ENCODE measurements at regions not wholly inside any gene's neighbourhood (a gene's known extent, or its start where the extent isn't known, plus 50 kb on each side); places are given as distances from the start of the nearest gene placed in this dataset.

DNA sequence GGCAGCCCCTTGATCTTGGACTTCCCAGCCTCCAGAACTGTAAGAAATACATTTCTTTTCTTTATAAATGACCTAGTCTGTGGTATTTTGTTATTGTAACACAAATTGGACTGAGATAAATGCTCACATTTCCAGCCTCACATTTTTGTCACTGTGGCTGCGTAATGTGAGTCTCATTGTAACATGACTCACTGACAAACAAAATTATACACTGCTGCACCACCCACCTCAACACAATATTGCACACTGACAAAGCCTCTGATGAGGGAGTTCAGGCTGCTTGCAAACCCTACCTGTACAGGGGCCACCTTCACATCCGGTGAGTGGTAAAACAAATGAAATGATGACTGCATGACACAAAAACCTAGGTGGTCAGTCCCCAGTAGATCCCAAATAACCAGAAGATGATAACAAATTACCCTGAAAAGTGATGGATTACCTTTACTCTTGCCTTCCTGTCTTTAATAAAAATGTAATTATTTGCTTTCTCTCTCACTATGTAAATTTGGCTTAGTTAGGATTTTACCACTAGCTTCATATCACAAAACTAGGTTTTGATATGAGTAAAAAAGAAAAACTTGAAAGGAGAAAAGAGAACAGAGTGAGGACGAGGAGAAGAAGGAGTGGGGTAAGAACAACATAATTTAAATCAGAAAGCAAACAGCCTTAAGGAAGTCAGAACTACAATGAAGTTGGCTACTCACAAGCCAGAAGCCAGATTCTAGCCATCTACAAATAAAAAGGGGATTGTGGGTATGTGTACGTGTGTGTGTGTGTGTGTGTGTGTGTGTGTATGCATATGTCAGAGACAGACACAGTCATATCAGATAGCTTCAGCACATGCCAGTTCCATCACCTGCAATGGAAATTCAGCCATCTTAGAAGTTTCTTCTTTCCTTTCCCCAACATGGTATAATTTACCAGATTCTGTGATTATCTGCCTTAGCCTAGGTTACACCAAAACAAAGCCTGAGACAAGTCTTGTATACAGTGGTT is 53.4 kb upstream of the SESN3 start:
- no peak for DNase-seq (ENCODE audit: low spot score)

DNA sequence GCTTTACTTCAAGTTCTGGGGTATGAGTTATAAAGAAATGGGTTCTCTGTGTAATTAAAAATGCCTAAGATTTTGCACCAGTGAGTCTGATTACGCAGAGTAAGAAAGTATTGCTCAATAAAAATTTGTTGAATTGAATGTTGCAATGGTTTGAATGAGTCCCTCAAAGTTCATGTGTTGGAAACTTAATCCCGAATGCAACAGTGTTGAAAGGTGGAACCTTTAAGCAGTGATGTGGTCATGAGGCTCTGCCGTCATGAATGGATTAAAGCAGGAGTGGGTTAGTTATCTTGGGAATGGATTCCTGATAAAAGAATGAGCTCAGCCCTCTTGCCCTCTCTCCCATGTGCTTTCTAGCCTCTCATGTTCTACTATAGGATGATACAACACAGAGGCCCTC is 52.6 kb upstream of the SESN3 start:
- FAIRE-seq (no peak), DNase-seq (ENCODE audit: low spot score) (no peak)

More for the DNA sequence above, 53.4 kb upstream of the SESN3 start:
- no peak for FAIRE-seq

GRCh38 chr11:95283146-95283545 is 52.1 kb upstream of the SESN3 start:
- DNase-seq (ENCODE audit: low spot score): no peak
- no peak for FAIRE-seq

DNA sequence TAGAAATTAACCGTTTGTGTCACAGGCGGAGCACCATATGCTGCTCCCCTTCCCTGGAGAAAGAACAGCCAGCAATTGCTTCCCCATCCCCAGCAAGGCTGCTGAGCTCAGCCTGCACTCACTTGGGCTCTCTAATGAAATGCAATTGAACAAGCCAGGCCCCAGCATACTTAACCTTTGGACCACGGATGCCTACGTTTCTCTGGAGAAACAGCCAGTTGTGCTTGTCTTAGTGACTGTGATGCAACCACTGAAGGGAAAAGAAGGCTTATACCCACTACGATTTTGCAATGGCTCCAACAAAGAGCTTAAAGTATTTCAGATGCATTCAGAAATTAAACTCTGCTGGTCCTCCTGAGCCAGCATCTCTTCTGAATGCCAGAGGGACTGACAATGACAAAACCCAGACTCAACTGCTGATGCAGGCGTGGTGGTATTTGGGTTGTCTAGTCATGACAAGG is 51.3 kb upstream of the SESN3 start:
- FAIRE-seq: no peak
- no peak for DNase-seq (ENCODE audit: low spot score)
